GM21723 (cell line): ENCODE measurements at regions not wholly inside any gene's neighbourhood (a gene's known extent, or its start where the extent isn't known, plus 50 kb on each side); places are given as distances from the start of the nearest gene placed in this dataset.

Source experiments
- ATAC-seq: cut with Tn5 transposase; IDR thresholded peaks from one replicate; pipeline ENCODE4 v1.9.1; 2021; ENCODE audit warnings: mild to moderate bottlenecking, moderate library complexity; ENCODE audit not compliant: unreplicated experiment

DNA sequence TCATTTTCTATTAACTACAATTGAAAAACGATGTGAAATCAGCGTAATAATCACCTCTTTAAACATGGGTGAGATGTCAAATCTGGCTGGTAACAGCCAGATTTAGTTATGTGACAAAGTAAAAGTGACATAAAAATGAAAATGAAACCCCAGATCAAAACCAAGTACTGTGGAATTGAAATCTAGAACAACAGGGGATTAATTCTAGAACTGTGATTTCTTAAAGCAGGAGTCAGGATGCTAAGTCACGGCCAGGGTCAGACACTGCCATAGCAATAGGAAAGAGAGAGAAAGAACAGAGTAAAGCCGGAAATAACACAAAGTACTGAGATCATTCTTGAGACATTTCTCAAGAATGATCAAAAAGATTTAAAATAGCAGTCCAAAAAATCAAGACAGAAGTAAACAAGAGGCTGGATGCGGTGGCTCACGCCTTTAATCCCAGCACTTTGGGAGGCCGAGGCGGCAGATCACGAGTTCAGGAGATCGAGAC, 1183.7 kb upstream of the NXPH2 start:
- ATAC-seq, result no peak

DNA sequence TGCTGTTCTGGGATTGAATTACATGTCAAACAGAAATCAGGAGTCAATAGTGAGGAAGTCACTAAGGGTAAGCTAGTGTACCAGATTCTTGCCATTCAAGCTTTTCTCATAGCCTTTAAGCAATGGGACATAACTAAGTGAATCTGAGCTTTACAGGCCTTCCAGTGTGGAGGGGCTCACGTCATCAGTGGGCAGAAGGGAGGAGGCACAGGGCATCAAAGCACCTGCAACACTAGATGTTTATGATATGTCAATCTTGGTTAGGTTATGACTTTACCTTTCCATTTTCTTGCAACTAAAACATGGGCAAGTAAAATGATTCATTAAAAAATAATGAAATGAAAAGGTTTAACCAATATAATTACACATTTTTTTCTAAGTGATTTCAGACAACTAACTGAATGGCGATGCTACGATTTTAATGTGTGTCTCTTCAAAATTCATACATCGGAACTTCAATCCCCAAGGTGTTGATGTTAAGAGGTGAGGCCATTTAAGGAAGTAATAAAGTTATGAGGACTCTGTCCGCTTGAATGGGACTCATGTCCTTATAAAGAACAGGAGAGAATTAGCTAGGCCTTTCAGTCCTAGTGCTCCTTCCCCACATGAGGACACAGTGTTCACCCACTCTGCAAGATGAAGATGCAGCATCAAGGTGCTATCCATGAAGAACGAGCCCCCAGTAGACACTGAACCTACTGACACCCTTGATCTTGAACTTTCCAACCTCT, 1169.2 kb upstream of the NXPH2 start:
- no peak for ATAC-seq

DNA sequence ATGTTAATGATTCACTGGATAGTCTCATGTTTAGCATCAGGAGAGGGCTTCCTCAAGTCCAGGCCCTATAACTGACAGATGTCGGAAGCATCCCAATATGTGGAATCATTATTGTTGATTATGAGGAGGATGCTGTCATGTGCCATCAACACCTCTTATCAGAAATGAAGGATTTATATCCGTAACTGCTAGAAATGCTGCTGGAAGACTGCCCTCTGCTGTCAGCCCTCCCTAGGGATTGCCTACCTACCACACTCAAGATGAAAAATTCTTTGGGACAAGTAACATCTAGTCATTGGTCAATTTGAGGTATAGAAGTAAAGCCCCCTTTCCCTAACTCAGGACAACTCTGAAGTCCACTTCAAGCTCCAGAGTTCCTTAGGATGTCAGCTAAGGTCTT, 1166.5 kb upstream of the NXPH2 start:
- ATAC-seq, result no peak

- ATAC-seq, result no peak
These were observed 1160.5 kb upstream of the NXPH2 start for GRCh38 chr2:139940686-139941085.

- no peak for ATAC-seq
These were observed 1145.7 kb upstream of the NXPH2 start for GRCh38 chr2:139925903-139926302.

- ATAC-seq, result no peak
These were observed 1143.9 kb upstream of the NXPH2 start for GRCh38 chr2:139924070-139924469.

DNA sequence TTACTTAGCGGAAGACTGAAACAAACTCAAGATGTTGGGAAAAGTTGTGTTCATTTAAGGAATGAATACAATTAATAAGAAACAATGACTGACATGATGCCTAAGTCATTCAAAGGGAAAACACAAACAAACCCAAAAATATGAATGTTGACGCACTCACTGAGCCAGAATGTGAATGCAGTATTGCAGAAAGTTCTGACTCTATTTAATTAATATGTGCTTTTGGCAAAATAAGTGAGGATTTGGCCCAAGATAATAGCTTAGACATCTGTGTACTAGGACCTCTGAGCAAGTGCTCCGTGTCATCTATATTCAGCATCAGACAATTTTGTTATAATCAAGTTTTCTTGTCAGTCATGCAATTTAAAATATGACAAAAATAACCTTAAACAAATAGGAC, 1138.8 kb upstream of the NXPH2 start:
- ATAC-seq, result no peak

GRCh38 chr2:139917690-139918384, 1137.6 kb upstream of the NXPH2 start:
- no peak for ATAC-seq

DNA sequence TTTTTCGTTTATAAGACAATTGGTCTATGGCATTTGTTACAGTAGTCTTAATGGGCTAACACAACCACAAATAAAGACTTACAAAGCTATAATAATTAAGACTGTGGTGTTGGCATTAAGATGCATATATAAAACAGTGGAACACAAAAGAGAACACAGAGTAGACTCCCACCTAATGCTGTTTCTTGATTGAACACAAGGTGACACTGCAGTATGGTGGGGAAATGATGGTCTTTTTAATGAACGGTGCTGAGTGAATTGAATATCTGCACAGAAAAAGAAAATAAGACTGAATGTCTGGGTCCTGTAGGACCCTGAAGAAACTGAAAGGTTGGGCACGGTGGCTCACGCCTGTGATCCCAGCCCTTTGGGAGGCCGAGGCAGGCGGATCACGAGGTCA, 1136.6 kb upstream of the NXPH2 start:
- no peak for ATAC-seq

DNA sequence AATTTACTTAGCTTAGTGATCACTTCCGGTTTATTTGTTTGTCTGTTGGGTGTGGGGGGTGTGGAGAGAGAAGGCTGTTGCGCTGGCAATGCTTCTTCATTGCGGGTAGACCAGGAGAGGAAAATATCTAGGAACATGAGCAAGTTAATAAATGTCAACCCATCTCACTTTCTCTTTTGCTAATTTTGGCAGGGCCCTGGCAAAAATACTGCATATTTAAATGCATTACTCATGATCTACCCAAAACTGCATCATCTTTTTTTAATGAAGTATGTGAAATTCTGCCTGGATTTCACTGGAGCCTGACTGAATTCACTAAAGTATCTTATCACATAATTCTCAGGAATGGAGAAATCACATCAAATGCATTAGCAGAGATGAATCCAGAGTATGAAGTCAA, 1131.0 kb upstream of the NXPH2 start:
- ATAC-seq, result no peak

DNA sequence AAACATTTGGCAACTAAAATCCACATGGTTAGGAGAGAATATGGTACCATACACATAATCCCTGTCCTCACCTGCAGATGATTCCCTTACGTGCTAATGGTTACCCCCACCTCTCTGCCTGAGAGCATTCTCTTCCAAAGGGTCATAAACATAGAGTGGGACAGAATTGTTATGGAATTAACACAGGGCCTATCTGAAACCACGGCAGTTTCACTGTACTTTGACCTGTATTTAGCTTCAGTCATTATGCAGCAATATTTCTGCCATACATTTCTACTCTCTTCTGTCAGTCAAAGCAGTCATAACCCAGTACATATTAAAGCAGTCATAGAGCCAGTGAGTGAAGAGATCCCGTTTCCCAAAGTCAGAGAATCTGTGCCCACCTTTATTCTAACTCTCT, 1128.9 kb upstream of the NXPH2 start:
- ATAC-seq, result no peak

DNA sequence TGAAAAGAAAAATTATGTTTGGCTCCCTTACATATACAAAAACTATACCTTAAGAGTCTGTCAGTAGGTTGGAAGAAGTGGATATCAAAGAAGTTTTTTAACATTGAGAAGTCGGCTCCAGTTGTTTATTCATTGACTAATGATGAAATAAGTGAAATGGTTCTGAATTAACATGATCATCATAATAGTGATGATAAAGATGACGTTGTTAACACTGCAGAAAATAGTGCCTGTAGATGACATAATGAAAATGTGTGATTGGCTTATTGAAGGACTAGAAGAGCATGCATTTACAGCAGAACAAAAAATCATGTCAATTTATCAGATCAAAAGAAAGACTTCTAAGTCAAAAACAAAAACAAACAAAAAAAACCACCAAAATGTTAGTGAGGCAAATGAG, 1125.4 kb upstream of the NXPH2 start:
- no peak for ATAC-seq

- no peak for ATAC-seq
These were observed 1111.4 kb upstream of the NXPH2 start for GRCh38 chr2:139891636-139892035.

GRCh38 chr2:139885921-139886498, 1105.8 kb upstream of the NXPH2 start:
- no peak for ATAC-seq

DNA sequence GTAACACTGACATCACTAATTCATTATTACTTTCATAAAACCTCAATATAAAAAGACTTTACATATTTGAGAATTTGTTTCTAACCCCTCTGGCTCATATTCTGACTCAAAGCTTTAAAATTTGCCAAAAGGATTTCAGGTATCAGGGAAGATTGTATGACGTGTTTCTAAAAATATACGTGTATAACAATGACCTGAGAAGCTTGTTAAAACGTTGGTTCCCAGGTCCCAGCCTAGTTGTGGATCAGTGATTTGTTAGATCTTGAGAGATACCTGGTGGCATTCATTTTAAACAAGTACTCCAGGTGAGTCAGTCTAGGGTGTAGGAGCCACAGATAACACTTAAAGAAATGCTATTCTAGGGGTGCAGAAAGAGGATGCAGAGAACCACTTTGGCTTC, 1096.8 kb upstream of the NXPH2 start:
- no peak for ATAC-seq

GRCh38 chr2:139876321-139876720, 1096.1 kb upstream of the NXPH2 start:
- ATAC-seq, result no peak

- no peak for ATAC-seq
These were observed 1092.3 kb upstream of the NXPH2 start for GRCh38 chr2:139872503-139872902.

DNA sequence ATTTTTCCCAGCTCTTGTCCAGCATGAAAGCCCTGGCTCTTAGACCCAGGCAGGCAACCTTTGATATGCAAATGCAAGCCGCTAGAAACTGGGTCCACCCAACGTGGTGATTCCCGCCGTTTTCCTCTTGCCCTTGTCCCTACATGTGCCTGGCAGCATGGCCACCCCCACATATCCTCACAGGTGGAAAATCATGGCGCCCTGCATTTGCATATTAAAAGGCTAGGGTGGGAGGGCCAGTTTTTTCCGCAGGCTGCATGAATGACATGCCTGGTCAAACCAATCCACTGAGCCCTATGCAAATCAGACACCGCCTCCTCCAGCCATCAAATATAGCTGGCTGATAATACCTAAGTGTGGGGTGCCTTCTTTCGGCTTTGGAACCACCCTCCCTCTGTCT, 1091.8 kb upstream of the NXPH2 start:
- no peak for ATAC-seq

GRCh38 chr2:139867601-139868226, 1087.5 kb upstream of the NXPH2 start:
- ATAC-seq, result no peak

DNA sequence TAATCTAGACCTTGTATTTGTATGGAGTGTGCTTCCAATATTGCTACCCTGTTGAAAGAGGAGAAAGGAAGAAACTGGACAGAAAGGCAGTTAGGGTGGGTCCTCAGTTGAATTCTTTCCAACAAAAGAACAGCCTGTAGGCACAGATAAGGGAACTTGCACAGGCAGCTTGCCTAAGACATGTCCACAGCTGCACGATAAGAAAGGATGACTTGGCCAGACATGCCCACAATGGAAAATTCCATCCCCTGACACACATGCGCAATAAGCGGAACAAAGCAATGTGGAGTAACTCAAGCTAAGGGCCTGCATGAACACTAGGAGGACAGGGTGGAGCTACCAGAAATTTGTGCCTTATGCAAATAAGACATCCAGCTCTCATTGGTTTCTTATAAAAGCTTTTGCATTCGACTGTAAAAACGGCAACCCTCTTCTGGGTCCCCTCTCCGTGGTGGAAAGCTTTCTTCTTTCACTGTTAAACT, 1084.7 kb upstream of the NXPH2 start:
- no peak for ATAC-seq

- no peak for ATAC-seq
These were observed 1074.7 kb upstream of the NXPH2 start for GRCh38 chr2:139854769-139855483.
